ENCODE measurements at regions not wholly inside any gene's neighbourhood (a gene's known extent, or its start where the extent isn't known, plus 50 kb on each side); places are given as distances from the start of the nearest gene placed in this dataset.

DNA sequence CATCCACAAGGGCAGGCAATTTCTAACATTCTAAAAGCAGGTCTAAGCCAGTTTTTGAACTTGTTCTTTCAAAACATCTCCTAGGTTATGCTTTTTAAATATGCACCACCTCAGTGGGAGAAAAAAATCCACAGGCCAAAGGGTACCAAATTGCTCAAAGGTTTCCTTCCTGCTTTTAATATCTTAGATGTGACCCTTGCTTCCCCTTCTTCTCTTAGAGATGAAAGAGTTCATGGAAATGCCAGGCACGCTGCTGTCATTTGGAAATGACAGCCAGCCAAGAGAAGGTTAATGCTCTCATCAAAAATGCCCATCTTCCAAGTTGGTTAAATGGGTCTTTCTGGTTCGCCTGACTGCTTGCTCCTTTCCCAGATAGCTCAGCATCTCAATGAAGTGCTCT is 497.1 kb downstream of the CD83 start:
- TF ChIP-seq REST (IDR thresholded peaks at IDR 0.05; ENCODE audit: borderline replicate concordance) (no peak), CTCF (IDR thresholded peaks at IDR 0.05; ENCODE audit: poor library complexity, severe bottlenecking) (no peak), TAF1 (IDR thresholded peaks at IDR 0.05; ENCODE audit: low read depth) (no peak), POLR2AphosphoS5 (IDR thresholded peaks at IDR 0.05) (no peak)
